ENCODE measurements at regions not wholly inside any gene's neighbourhood (a gene's known extent, or its start where the extent isn't known, plus 50 kb on each side); places are given as distances from the start of the nearest gene placed in this dataset.

- no peak for DNase-seq
- H3K27ac ChIP-seq (replicated peaks) = no peak overlapping the region
- no peaks in the 10 kb centered on the region for H3K36me3 ChIP-seq
- no peaks in the 10 kb centered on the region for H3K4me1 ChIP-seq
- H3K27me3 ChIP-seq (ENCODE audit: low read depth) = no peaks in the 10 kb centered on the region
- H3K4me3 ChIP-seq = no peak overlapping the region
- TF ChIP-seq, protein P1, sequence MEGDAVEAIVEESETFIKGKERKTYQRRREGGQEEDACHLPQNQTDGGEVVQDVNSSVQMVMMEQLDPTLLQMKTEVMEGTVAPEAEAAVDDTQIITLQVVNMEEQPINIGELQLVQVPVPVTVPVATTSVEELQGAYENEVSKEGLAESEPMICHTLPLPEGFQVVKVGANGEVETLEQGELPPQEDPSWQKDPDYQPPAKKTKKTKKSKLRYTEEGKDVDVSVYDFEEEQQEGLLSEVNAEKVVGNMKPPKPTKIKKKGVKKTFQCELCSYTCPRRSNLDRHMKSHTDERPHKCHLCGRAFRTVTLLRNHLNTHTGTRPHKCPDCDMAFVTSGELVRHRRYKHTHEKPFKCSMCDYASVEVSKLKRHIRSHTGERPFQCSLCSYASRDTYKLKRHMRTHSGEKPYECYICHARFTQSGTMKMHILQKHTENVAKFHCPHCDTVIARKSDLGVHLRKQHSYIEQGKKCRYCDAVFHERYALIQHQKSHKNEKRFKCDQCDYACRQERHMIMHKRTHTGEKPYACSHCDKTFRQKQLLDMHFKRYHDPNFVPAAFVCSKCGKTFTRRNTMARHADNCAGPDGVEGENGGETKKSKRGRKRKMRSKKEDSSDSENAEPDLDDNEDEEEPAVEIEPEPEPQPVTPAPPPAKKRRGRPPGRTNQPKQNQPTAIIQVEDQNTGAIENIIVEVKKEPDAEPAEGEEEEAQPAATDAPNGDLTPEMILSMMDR (IDR thresholded peaks at IDR 0.05; ENCODE audit: borderline replicate concordance) = no peak
- intact Hi-C loops (cut with micrococcal nuclease) = no loop called here
- peaks cover 4% of the 10 kb centered on the region for H3K9me3 ChIP-seq (replicated peaks)
These were observed 217.5 kb downstream of the NCK2 start for GRCh38 chr2:105962221-105962620.

- Histone ChIP-seq H3K36me3 (no peaks in the 10 kb centered on the region), H3K27ac (replicated peaks) (no peak overlapping the region), H3K4me1 (no peaks in the 10 kb centered on the region), H3K9me3 (replicated peaks) (peaks cover 4% of the 10 kb centered on the region), H3K27me3 (ENCODE audit: low read depth) (no peaks in the 10 kb centered on the region), H3K4me3 (no peak overlapping the region)
- intact Hi-C loops (cut with micrococcal nuclease) = no loop called here
- TF ChIP-seq, protein P1 (IDR thresholded peaks at IDR 0.05; ENCODE audit: borderline replicate concordance) = no peak
- no peak for DNase-seq
These were observed 217.0 kb downstream of the NCK2 start for GRCh38 chr2:105961599-105962146.

DNA sequence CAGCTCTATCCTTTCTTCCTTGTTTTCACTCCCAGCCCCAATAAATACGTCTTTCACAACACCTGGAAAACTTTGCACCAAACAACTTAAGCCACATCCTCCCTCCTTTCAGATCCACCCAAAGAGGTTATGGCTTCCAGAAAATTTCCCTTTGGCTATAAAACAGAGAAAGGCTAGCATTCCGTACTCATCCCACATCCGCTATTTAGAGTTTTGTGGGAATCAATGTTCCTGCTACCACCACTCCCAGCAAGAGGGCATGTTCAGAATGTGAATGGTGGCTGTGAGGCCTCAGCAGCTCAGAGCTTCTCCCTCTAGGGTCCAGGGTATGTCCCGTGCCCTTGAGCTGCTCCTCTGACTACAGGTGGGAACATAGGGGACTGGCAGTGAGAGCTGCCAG is 214.6 kb downstream of the NCK2 start:
- Histone ChIP-seq H3K27me3 (ENCODE audit: low read depth) (no peaks in the 10 kb centered on the region), H3K4me1 (no peaks in the 10 kb centered on the region), H3K36me3 (no peaks in the 10 kb centered on the region), H3K9me3 (replicated peaks) (peaks cover 4% of the 10 kb centered on the region), H3K4me3 (no peak overlapping the region), H3K27ac (replicated peaks) (no peak overlapping the region)
- TF ChIP-seq, protein P1 (IDR thresholded peaks at IDR 0.05; ENCODE audit: borderline replicate concordance) = no peak
- intact Hi-C loops (cut with micrococcal nuclease) = no loop called here
- DNase-seq = no peak

DNA sequence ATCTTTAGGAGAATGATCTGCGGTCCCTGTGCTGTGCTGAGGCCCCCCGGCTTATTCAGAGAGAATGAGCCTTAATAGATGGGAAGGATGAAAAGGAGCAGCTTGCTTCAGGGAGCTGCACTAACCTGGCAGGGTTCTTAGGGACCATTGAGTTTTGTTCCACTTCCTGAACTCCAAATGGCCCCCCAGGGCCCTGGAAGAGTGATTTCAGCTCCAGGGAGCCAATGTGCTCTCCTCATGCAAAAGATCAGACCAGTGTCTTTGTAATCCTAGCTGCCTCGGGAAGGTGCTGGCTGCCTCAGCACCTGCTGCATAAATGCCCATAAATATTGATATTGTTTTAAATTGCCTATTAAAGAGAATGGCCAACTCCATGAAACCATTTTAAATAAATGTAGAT is 210.2 kb downstream of the NCK2 start:
- intact Hi-C loops (cut with micrococcal nuclease) = no loop called here
- peaks cover 4% of the 10 kb centered on the region for H3K9me3 ChIP-seq (replicated peaks)
- H3K36me3 ChIP-seq = no peaks in the 10 kb centered on the region
- peaks cover 6% of the 10 kb centered on the region for H3K27me3 ChIP-seq (ENCODE audit: low read depth)
- no peak for DNase-seq
- no peak overlapping the region for H3K27ac ChIP-seq (replicated peaks)
- no peak overlapping the region for H3K4me3 ChIP-seq
- peaks cover 11% of the 10 kb centered on the region for H3K4me1 ChIP-seq
- TF ChIP-seq, protein P1 (IDR thresholded peaks at IDR 0.05; ENCODE audit: borderline replicate concordance) = no peak

DNA sequence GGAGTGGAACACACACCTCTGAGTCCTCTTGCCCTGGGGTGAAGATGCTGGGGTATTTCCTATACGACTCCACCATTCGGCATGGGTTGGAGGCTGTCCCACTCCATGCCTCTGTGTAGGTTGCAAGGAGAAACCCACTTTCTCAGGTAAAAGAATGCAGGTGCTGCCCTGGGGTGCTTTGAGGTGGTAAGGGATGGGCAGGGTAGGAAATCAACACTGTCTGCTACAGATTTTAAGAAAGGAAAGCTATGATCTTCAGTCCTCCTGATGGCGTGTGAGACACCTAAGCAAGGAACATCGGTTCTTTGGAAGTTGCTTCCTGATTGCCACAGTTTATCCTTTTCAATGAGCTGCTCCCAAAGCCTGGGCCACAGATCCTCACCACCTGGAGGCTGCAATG is 209.2 kb downstream of the NCK2 start:
- no peak overlapping the region for H3K4me3 ChIP-seq
- no peak overlapping the region for H3K27ac ChIP-seq (replicated peaks)
- H3K4me1 ChIP-seq = peaks cover 11% of the 10 kb centered on the region
- no peaks in the 10 kb centered on the region for H3K36me3 ChIP-seq
- H3K27me3 ChIP-seq (ENCODE audit: low read depth) = peaks cover 6% of the 10 kb centered on the region
- DNase-seq = no peak
- intact Hi-C loops (cut with micrococcal nuclease) = no loop called here
- TF ChIP-seq, protein P1 (IDR thresholded peaks at IDR 0.05; ENCODE audit: borderline replicate concordance) = no peak
- H3K9me3 ChIP-seq (replicated peaks) = peaks cover 4% of the 10 kb centered on the region
